Natural killer cell treated with Interleukin-12 subunit alpha and Interleukin-12 subunit beta and Interleukin-15 and Interleukin-18, amount 100 ng/mL, for 72 hours (primary cell): ENCODE measurements at regions not wholly inside any gene's neighbourhood (a gene's known extent, or its start where the extent isn't known, plus 50 kb on each side); places are given as distances from the start of the nearest gene placed in this dataset.

Source experiments
- ATAC-seq, 2 donors: fragments of 150-1000 bp; cut with Tn5 transposase in 1 of 2; sonication (Bioruptor Pico), chemical (Tn5 transposase) in 1 of 2; 2 replicates each; pipeline ENCODE4 v1.10.0; 2021
- DNase-seq: peaks from one replicate; pipeline ENCODE4 v3.0.0; 2022; ENCODE audit warnings: low spot score
- H3K27ac Mint-ChIP-seq, 2 donors: 1 replicate in 1 of 2; 2 replicates in 1 of 2; pipeline ENCODE4 v1.8.0; 2022; ENCODE audit warnings: mixed read lengths in 2 of 2, mild to moderate bottlenecking in 1 of 2, moderate library complexity in 1 of 2
- H3K27me3 Mint-ChIP-seq, 2 donors: 1 replicate in 1 of 2; 2 replicates in 1 of 2; pipeline ENCODE4 v1.8.0; 2022; ENCODE audit warnings: mixed read lengths in 2 of 2
- H3K36me3 Mint-ChIP-seq: one replicate; pipeline ENCODE4 v1.8.0; 2022; ENCODE audit warnings: mixed read lengths
- H3K4me1 Mint-ChIP-seq, 2 donors: 1 replicate in 1 of 2; 2 replicates in 1 of 2; pipeline ENCODE4 v1.8.0; 2022; ENCODE audit warnings: low read depth in 2 of 2, mixed read lengths in 2 of 2, mild to moderate bottlenecking in 1 of 2
- H3K4me3 Mint-ChIP-seq: one replicate; pipeline ENCODE4 v1.8.0; 2022; ENCODE audit warnings: mixed read lengths
- H3K9me3 Mint-ChIP-seq: 2 replicates; pipeline ENCODE4 v1.8.0; 2022; ENCODE audit warnings: mixed read lengths

GRCh38 chr10:36038316-36038955 is 396.3 kb upstream of the FZD8 start:
- Mint-ChIP-seq H3K36me3 (no peaks in the 10 kb centered on the region), H3K4me3 (no peak overlapping the region), H3K9me3 (peaks cover 3% of the 10 kb centered on the region), H3K27me3 (no peaks in the 10 kb centered on the region), H3K4me1 (no peaks in the 10 kb centered on the region), H3K27ac (no peak overlapping the region)
- DNase-seq (no peak), ATAC-seq (no peak)

GRCh38 chr10:36036137-36036536 is 394.0 kb upstream of the FZD8 start:
- no peak for ATAC-seq
- DNase-seq: no peak
- Mint-ChIP-seq H3K9me3 (peaks cover 3% of the 10 kb centered on the region), H3K4me1 (no peaks in the 10 kb centered on the region), H3K27ac (no peak overlapping the region), H3K36me3 (no peaks in the 10 kb centered on the region), H3K4me3 (no peak overlapping the region), H3K27me3 (no peaks in the 10 kb centered on the region)

- H3K27me3 Mint-ChIP-seq: no peaks in the 10 kb centered on the region
- no peaks in the 10 kb centered on the region for H3K4me1 Mint-ChIP-seq
These were observed 391.7 kb upstream of the FZD8 start for GRCh38 chr10:36033808-36034207.

GRCh38 chr10:36030516-36030915 is 388.4 kb upstream of the FZD8 start:
- Mint-ChIP-seq H3K27me3 (no peaks in the 10 kb centered on the region), H3K27ac (no peak overlapping the region), H3K4me1 (no peaks in the 10 kb centered on the region), H3K4me3 (no peak overlapping the region), H3K9me3 (peaks cover 9% of the 10 kb centered on the region), H3K36me3 (no peaks in the 10 kb centered on the region)
- ATAC-seq (no peak), DNase-seq (no peak)

More at GRCh38 chr10:36033808-36034207, 391.7 kb upstream of the FZD8 start:
- Mint-ChIP-seq H3K9me3 (peaks cover 3% of the 10 kb centered on the region), H3K4me3 (no peak overlapping the region), H3K27ac (no peak overlapping the region), H3K36me3 (no peaks in the 10 kb centered on the region)
- ATAC-seq: no peak
- no peak for DNase-seq

GRCh38 chr10:36026656-36027390 is 384.7 kb upstream of the FZD8 start:
- Mint-ChIP-seq H3K9me3 (peaks cover 12% of the 10 kb centered on the region), H3K4me3 (no peak overlapping the region), H3K4me1 (no peaks in the 10 kb centered on the region), H3K27ac (no peak overlapping the region), H3K27me3 (no peaks in the 10 kb centered on the region), H3K36me3 (no peaks in the 10 kb centered on the region)
- ATAC-seq (no peak), DNase-seq (no peak)

GRCh38 chr10:36026081-36026480 is 384.0 kb upstream of the FZD8 start:
- Mint-ChIP-seq H3K27ac (no peak overlapping the region), H3K36me3 (no peaks in the 10 kb centered on the region), H3K4me3 (no peak overlapping the region), H3K27me3 (no peaks in the 10 kb centered on the region), H3K4me1 (no peaks in the 10 kb centered on the region), H3K9me3 (peaks cover 12% of the 10 kb centered on the region)
- no peak for DNase-seq
- ATAC-seq: no peak

- no peak overlapping the region for H3K27ac Mint-ChIP-seq
- no peak overlapping the region for H3K4me3 Mint-ChIP-seq
- peaks cover 12% of the 10 kb centered on the region for H3K9me3 Mint-ChIP-seq
- no peaks in the 10 kb centered on the region for H3K4me1 Mint-ChIP-seq
- DNase-seq: no peak
- H3K27me3 Mint-ChIP-seq: no peaks in the 10 kb centered on the region
- no peak for ATAC-seq
- no peaks in the 10 kb centered on the region for H3K36me3 Mint-ChIP-seq
These were observed 381.8 kb upstream of the FZD8 start for GRCh38 chr10:36023939-36024338.

- Mint-ChIP-seq H3K9me3 (peaks cover 6% of the 10 kb centered on the region), H3K27me3 (no peaks in the 10 kb centered on the region), H3K4me1 (no peaks in the 10 kb centered on the region), H3K36me3 (no peaks in the 10 kb centered on the region), H3K4me3 (no peak overlapping the region), H3K27ac (no peak overlapping the region)
- ATAC-seq: no peak
- DNase-seq: no peak
These were observed 379.0 kb upstream of the FZD8 start for GRCh38 chr10:36021096-36021495.

GRCh38 chr10:36019749-36020148 is 377.7 kb upstream of the FZD8 start:
- no peaks in the 10 kb centered on the region for H3K4me1 Mint-ChIP-seq
- H3K4me3 Mint-ChIP-seq: no peak overlapping the region
- H3K27ac Mint-ChIP-seq: no peak overlapping the region
- no peaks in the 10 kb centered on the region for H3K27me3 Mint-ChIP-seq
- no peak for ATAC-seq
- H3K36me3 Mint-ChIP-seq: no peaks in the 10 kb centered on the region
- peaks cover 7% of the 10 kb centered on the region for H3K9me3 Mint-ChIP-seq
- DNase-seq: no peak

- Mint-ChIP-seq H3K27me3 (no peaks in the 10 kb centered on the region), H3K27ac (no peak overlapping the region), H3K9me3 (peaks cover 8% of the 10 kb centered on the region), H3K36me3 (no peaks in the 10 kb centered on the region), H3K4me3 (no peak overlapping the region), H3K4me1 (no peaks in the 10 kb centered on the region)
- DNase-seq: no peak
- no peak for ATAC-seq
These were observed 376.9 kb upstream of the FZD8 start for GRCh38 chr10:36018996-36019395.

GRCh38 chr10:36017137-36017536 is 375.0 kb upstream of the FZD8 start:
- no peak for ATAC-seq
- no peak for DNase-seq
- no peak overlapping the region for H3K27ac Mint-ChIP-seq
- H3K27me3 Mint-ChIP-seq: no peaks in the 10 kb centered on the region
- peaks cover 8% of the 10 kb centered on the region for H3K9me3 Mint-ChIP-seq
- H3K4me3 Mint-ChIP-seq: no peak overlapping the region
- no peaks in the 10 kb centered on the region for H3K4me1 Mint-ChIP-seq
- H3K36me3 Mint-ChIP-seq: no peaks in the 10 kb centered on the region

GRCh38 chr10:36007369-36007768 is 365.3 kb upstream of the FZD8 start:
- Mint-ChIP-seq H3K9me3 (peaks cover 7% of the 10 kb centered on the region), H3K4me3 (no peak overlapping the region), H3K4me1 (no peaks in the 10 kb centered on the region), H3K36me3 (no peaks in the 10 kb centered on the region), H3K27ac (no peak overlapping the region), H3K27me3 (no peaks in the 10 kb centered on the region)
- DNase-seq: no peak
- no peak for ATAC-seq

GRCh38 chr10:36003688-36004087 is 361.6 kb upstream of the FZD8 start:
- ATAC-seq (peak; percentile 9 to 36), DNase-seq (no peak)
- peaks cover 10% of the 10 kb centered on the region for H3K9me3 Mint-ChIP-seq
- H3K4me1 Mint-ChIP-seq: no peaks in the 10 kb centered on the region
- H3K27me3 Mint-ChIP-seq: no peaks in the 10 kb centered on the region
- H3K4me3 Mint-ChIP-seq: no peak overlapping the region
- H3K36me3 Mint-ChIP-seq: no peaks in the 10 kb centered on the region
- H3K27ac Mint-ChIP-seq: no peak overlapping the region

- Mint-ChIP-seq H3K36me3 (no peaks in the 10 kb centered on the region), H3K4me3 (no peak overlapping the region), H3K27ac (no peak overlapping the region), H3K9me3 (peaks cover 13% of the 10 kb centered on the region), H3K4me1 (no peaks in the 10 kb centered on the region), H3K27me3 (no peaks in the 10 kb centered on the region)
- ATAC-seq (peak in 1 of 2 donors; percentile 27), DNase-seq (no peak)
These were observed 361.0 kb upstream of the FZD8 start for GRCh38 chr10:36003031-36003600.
